GM23338 (cell line): ENCODE measurements at regions not wholly inside any gene's neighbourhood (a gene's known extent, or its start where the extent isn't known, plus 50 kb on each side); places are given as distances from the start of the nearest gene placed in this dataset.

Source experiments
- ATAC-seq: fragments of 200-7000 bp; cut with Tn5 transposase; 3 replicates; pipeline ENCODE4 v1.9.1; 2020
- DNase-seq: peaks from one replicate; pipeline ENCODE4 v3.0.0-alpha.2; 2015; ENCODE audit warnings: low spot score
- H2AFZ ChIP-seq: fragments of 200-600 bp; sonication (generic); 2 replicates; pipeline ENCODE4 v1.8.0; 2016; ENCODE audit warnings: antibody characterized with exemption, mild to moderate bottlenecking, moderate library complexity
- H3F3A ChIP-seq: fragments of 200-600 bp; sonication (generic); replicated peaks from 2 replicates; pipeline ENCODE4 v1.8.0; 2017; ENCODE audit warnings: antibody characterized with exemption, mixed run types, low read depth
- H3K27ac ChIP-seq: fragments of 200-600 bp; sonication (generic); 2 replicates; pipeline ENCODE4 v1.6.1; 2016; ENCODE audit warnings: low read depth
- H3K27me3 ChIP-seq: fragments of 200-600 bp; sonication (generic); 2 replicates; pipeline ENCODE4 v1.8.0; 2016; ENCODE audit warnings: mild to moderate bottlenecking, mixed run types, moderate library complexity; ENCODE audit not compliant: insufficient read depth
- H3K36me3 ChIP-seq: fragments of 200-600 bp; sonication (generic); 2 replicates; pipeline ENCODE4 v1.8.0; 2016; ENCODE audit warnings: mild to moderate bottlenecking; ENCODE audit not compliant: insufficient read depth
- H3K4me1 ChIP-seq: fragments of 200-600 bp; sonication (generic); 2 replicates; pipeline ENCODE4 v1.8.0; 2016; ENCODE audit warnings: mild to moderate bottlenecking, moderate library complexity; ENCODE audit not compliant: insufficient read depth
- H3K4me2 ChIP-seq: fragments of 200-600 bp; sonication (generic); 2 replicates; pipeline ENCODE4 v1.7.1; 2017; ENCODE audit warnings: mixed run types
- H3K4me3 ChIP-seq: fragments of 200-600 bp; sonication (generic); 2 replicates; pipeline ENCODE4 v1.6.1; 2016; ENCODE audit warnings: mixed run types
- H3K79me2 ChIP-seq: fragments of 200-600 bp; sonication (generic); replicated peaks from 2 replicates; pipeline ENCODE4 v1.8.0; 2017; ENCODE audit warnings: mild to moderate bottlenecking; ENCODE audit not compliant: insufficient read depth
- H3K9me2 ChIP-seq: fragments of 200-600 bp; sonication (generic); 2 replicates; pipeline ENCODE4 v1.8.0; 2017; ENCODE audit not compliant: insufficient read depth
- H4K20me1 ChIP-seq: fragments of 200-600 bp; sonication (generic); replicated peaks from 2 replicates; pipeline ENCODE4 v1.8.0; 2017; ENCODE audit warnings: mild to moderate bottlenecking; ENCODE audit not compliant: insufficient read depth
- H3K27ac Mint-ChIP-seq: 2 replicates; pipeline ENCODE4 v1.8.0; 2020; ENCODE audit warnings: inconsistent platforms, mild to moderate bottlenecking, moderate library complexity, mixed read lengths
- H3K27me3 Mint-ChIP-seq: 3 replicates; pipeline ENCODE4 v1.8.0; 2022; ENCODE audit warnings: low read depth, mild to moderate bottlenecking, moderate library complexity, mixed read lengths, inconsistent platforms; ENCODE audit not compliant: insufficient read depth, poor library complexity
- H3K36me3 Mint-ChIP-seq: 3 replicates; pipeline ENCODE4 v1.8.0; 2021; ENCODE audit warnings: low read depth, mild to moderate bottlenecking, inconsistent platforms, moderate library complexity, mixed read lengths
- H3K4me1 Mint-ChIP-seq: 3 replicates; pipeline ENCODE4 v1.8.0; 2020; ENCODE audit warnings: mild to moderate bottlenecking, inconsistent platforms, mixed read lengths
- H3K4me3 Mint-ChIP-seq: 3 replicates; pipeline ENCODE4 v1.8.0; 2021; ENCODE audit warnings: moderate library complexity, mild to moderate bottlenecking, inconsistent platforms, mixed read lengths
- H3K9me3 Mint-ChIP-seq: 3 replicates; pipeline ENCODE4 v1.8.0; 2020; ENCODE audit warnings: moderate library complexity, mild to moderate bottlenecking, inconsistent platforms, mixed read lengths
- CREB1 ChIP-seq: fragments of 250-450 bp; sonication (Bioruptor Pico); IDR thresholded peaks from 2 replicates; pipeline ENCODE4 v1.5.0; 2020; ENCODE audit warnings: low read depth, mild to moderate bottlenecking, moderate library complexity
- EZH2 ChIP-seq: fragments of 200-600 bp; sonication (generic); IDR thresholded peaks from one replicate; pipeline ENCODE4 v1.8.0; 2017; ENCODE audit warnings: antibody characterized with exemption, mild to moderate bottlenecking, low read depth; ENCODE audit not compliant: unreplicated experiment
- EZH2phosphoT487 ChIP-seq: fragments of 200-600 bp; sonication (generic); IDR thresholded peaks from one replicate; pipeline ENCODE4 v1.8.1; 2018; ENCODE audit warnings: antibody characterized with exemption; ENCODE audit not compliant: unreplicated experiment
- JUNB ChIP-seq: IDR thresholded peaks from one replicate; pipeline ENCODE4 v1.6.1; 2016; ENCODE audit warnings: antibody characterized with exemption; ENCODE audit not compliant: unreplicated experiment
- NANOG ChIP-seq: IDR thresholded peaks from 2 replicates; pipeline ENCODE4 v1.6.1; 2016; ENCODE audit warnings: antibody characterized with exemption, borderline replicate concordance
- POLR2AphosphoS5 ChIP-seq: IDR thresholded peaks from 2 replicates; pipeline ENCODE4 v1.6.1; 2016; ENCODE audit warnings: antibody characterized with exemption, low read depth
- STAT1 ChIP-seq: IDR thresholded peaks from one replicate; pipeline ENCODE4 v1.6.1; 2016; ENCODE audit warnings: antibody characterized with exemption; ENCODE audit not compliant: unreplicated experiment
- ZNF114 ChIP-seq: fragments of 250-450 bp; sonication (Bioruptor Pico); IDR thresholded peaks from 2 replicates; pipeline ENCODE4 v1.5.0; 2020; ENCODE audit warnings: mild to moderate bottlenecking, moderate library complexity
- ZNF331 ChIP-seq: fragments of 250-450 bp; sonication (Bioruptor Pico); IDR thresholded peaks from 2 replicates; pipeline ENCODE4 v1.5.0; 2020; ENCODE audit warnings: low read depth, mild to moderate bottlenecking, moderate library complexity
- TF ChIP-seq, protein P1 (sequence below): fragments of 250-450 bp; sonication (Bioruptor Pico); IDR thresholded peaks from 2 replicates; pipeline ENCODE4 v1.5.0; 2020; ENCODE audit warnings: mild to moderate bottlenecking, moderate library complexity
- TF ChIP-seq, protein P2 (sequence below), 2 experiments: fragments of 200-600 bp in 1 of 2; sonication (generic) in 1 of 2; conservative IDR thresholded peaks; 2 replicates each; pipeline versions ENCODE4 v1.5.1 to v1.6.1; 2016 to 2017; ENCODE audit warnings: antibody characterized with exemption in 2 of 2, low read depth in 2 of 2, mild to moderate bottlenecking in 2 of 2, moderate library complexity in 1 of 2
- TF ChIP-seq, protein P3 (sequence below): IDR thresholded peaks from one replicate; pipeline ENCODE4 v1.6.1; 2018; ENCODE audit warnings: antibody characterized with exemption; ENCODE audit not compliant: unreplicated experiment
- TF ChIP-seq, protein P4 (sequence below): IDR thresholded peaks from 2 replicates; pipeline ENCODE4 v1.6.1; 2016; ENCODE audit warnings: antibody characterized with exemption

DNA sequence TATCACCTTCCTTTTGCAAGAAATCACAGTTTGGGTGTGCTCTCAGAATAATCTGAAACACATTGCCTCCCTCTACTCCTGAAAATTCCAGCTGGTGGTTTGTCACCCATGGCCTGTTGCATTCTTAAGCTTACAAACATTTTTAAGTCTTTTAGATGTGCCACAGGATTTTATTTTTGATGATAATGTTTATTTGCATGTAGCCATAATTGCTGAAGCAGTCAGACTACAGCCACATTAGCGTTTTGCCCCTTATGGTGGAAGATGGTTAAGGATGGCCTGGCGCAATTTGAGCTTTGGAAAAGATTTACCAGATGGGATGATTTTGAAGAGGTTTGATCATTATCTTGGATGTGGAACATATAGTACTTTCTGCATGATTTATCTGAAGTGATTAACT lies 439.5 kb downstream of the MEIS1 start:
- no peaks in the 10 kb centered on the region for H3K36me3 ChIP-seq
- TF ChIP-seq ZNF114 (CRISPR knock-in tag) (no peak), JUNB (no peak), ZNF331 (CRISPR knock-in tag) (no peak), CREB1 (CRISPR knock-in tag) (no peak), POLR2AphosphoS5 (no peak), EZH2phosphoT487 (no peak), NANOG (no peak), STAT1 (no peak), EZH2 (no peak)
- TF ChIP-seq, protein P1, sequence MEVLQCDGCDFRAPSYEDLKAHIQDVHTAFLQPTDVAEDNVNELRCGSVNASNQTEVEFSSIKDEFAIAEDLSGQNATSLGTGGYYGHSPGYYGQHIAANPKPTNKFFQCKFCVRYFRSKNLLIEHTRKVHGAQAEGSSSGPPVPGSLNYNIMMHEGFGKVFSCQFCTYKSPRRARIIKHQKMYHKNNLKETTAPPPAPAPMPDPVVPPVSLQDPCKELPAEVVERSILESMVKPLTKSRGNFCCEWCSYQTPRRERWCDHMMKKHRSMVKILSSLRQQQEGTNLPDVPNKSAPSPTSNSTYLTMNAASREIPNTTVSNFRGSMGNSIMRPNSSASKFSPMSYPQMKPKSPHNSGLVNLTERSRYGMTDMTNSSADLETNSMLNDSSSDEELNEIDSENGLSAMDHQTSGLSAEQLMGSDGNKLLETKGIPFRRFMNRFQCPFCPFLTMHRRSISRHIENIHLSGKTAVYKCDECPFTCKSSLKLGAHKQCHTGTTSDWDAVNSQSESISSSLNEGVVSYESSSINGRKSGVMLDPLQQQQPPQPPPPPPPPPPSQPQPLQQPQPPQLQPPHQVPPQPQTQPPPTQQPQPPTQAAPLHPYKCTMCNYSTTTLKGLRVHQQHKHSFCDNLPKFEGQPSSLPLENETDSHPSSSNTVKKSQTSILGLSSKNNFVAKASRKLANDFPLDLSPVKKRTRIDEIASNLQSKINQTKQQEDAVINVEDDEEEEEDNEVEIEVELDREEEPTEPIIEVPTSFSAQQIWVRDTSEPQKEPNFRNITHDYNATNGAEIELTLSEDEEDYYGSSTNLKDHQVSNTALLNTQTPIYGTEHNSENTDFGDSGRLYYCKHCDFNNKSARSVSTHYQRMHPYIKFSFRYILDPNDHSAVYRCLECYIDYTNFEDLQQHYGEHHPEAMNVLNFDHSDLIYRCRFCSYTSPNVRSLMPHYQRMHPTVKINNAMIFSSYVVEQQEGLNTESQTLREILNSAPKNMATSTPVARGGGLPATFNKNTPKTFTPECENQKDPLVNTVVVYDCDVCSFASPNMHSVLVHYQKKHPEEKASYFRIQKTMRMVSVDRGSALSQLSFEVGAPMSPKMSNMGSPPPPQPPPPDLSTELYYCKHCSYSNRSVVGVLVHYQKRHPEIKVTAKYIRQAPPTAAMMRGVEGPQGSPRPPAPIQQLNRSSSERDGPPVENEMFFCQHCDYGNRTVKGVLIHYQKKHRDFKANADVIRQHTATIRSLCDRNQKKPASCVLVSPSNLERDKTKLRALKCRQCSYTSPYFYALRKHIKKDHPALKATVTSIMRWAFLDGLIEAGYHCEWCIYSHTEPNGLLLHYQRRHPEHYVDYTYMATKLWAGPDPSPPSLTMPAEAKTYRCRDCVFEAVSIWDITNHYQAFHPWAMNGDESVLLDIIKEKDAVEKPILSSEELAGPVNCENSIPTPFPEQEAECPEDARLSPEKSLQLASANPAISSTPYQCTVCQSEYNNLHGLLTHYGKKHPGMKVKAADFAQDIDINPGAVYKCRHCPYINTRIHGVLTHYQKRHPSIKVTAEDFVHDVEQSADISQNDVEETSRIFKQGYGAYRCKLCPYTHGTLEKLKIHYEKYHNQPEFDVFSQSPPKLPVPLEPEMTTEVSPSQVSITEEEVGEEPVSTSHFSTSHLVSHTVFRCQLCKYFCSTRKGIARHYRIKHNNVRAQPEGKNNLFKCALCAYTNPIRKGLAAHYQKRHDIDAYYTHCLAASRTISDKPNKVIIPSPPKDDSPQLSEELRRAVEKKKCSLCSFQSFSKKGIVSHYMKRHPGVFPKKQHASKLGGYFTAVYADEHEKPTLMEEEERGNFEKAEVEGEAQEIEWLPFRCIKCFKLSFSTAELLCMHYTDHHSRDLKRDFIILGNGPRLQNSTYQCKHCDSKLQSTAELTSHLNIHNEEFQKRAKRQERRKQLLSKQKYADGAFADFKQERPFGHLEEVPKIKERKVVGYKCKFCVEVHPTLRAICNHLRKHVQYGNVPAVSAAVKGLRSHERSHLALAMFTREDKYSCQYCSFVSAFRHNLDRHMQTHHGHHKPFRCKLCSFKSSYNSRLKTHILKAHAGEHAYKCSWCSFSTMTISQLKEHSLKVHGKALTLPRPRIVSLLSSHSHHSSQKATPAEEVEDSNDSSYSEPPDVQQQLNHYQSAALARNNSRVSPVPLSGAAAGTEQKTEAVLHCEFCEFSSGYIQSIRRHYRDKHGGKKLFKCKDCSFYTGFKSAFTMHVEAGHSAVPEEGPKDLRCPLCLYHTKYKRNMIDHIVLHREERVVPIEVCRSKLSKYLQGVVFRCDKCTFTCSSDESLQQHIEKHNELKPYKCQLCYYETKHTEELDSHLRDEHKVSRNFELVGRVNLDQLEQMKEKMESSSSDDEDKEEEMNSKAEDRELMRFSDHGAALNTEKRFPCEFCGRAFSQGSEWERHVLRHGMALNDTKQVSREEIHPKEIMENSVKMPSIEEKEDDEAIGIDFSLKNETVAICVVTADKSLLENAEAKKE (CRISPR knock-in tag), result no peak
- TF ChIP-seq, protein P2, sequence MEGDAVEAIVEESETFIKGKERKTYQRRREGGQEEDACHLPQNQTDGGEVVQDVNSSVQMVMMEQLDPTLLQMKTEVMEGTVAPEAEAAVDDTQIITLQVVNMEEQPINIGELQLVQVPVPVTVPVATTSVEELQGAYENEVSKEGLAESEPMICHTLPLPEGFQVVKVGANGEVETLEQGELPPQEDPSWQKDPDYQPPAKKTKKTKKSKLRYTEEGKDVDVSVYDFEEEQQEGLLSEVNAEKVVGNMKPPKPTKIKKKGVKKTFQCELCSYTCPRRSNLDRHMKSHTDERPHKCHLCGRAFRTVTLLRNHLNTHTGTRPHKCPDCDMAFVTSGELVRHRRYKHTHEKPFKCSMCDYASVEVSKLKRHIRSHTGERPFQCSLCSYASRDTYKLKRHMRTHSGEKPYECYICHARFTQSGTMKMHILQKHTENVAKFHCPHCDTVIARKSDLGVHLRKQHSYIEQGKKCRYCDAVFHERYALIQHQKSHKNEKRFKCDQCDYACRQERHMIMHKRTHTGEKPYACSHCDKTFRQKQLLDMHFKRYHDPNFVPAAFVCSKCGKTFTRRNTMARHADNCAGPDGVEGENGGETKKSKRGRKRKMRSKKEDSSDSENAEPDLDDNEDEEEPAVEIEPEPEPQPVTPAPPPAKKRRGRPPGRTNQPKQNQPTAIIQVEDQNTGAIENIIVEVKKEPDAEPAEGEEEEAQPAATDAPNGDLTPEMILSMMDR (conservative IDR thresholded peaks at IDR 0.05; ENCODE audit: low read depth in 2 of 2), result no peak
- TF ChIP-seq, protein P3, sequence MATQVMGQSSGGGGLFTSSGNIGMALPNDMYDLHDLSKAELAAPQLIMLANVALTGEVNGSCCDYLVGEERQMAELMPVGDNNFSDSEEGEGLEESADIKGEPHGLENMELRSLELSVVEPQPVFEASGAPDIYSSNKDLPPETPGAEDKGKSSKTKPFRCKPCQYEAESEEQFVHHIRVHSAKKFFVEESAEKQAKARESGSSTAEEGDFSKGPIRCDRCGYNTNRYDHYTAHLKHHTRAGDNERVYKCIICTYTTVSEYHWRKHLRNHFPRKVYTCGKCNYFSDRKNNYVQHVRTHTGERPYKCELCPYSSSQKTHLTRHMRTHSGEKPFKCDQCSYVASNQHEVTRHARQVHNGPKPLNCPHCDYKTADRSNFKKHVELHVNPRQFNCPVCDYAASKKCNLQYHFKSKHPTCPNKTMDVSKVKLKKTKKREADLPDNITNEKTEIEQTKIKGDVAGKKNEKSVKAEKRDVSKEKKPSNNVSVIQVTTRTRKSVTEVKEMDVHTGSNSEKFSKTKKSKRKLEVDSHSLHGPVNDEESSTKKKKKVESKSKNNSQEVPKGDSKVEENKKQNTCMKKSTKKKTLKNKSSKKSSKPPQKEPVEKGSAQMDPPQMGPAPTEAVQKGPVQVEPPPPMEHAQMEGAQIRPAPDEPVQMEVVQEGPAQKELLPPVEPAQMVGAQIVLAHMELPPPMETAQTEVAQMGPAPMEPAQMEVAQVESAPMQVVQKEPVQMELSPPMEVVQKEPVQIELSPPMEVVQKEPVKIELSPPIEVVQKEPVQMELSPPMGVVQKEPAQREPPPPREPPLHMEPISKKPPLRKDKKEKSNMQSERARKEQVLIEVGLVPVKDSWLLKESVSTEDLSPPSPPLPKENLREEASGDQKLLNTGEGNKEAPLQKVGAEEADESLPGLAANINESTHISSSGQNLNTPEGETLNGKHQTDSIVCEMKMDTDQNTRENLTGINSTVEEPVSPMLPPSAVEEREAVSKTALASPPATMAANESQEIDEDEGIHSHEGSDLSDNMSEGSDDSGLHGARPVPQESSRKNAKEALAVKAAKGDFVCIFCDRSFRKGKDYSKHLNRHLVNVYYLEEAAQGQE, result no peak
- TF ChIP-seq, protein P4, sequence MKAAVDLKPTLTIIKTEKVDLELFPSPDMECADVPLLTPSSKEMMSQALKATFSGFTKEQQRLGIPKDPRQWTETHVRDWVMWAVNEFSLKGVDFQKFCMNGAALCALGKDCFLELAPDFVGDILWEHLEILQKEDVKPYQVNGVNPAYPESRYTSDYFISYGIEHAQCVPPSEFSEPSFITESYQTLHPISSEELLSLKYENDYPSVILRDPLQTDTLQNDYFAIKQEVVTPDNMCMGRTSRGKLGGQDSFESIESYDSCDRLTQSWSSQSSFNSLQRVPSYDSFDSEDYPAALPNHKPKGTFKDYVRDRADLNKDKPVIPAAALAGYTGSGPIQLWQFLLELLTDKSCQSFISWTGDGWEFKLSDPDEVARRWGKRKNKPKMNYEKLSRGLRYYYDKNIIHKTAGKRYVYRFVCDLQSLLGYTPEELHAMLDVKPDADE, result no peak
- Mint-ChIP-seq H3K27ac (no peak overlapping the region), H3K4me1 (no peaks in the 10 kb centered on the region), H3K4me3 (no peak overlapping the region), H3K9me3 (no peaks in the 10 kb centered on the region; the same call in 2 of the 3 replicates), H3K27me3 (no peaks in the 10 kb centered on the region), H3K36me3 (no peaks in the 10 kb centered on the region)
- ATAC-seq (no peak), DNase-seq (no peak)
- no peaks in the 10 kb centered on the region for H3K9me2 ChIP-seq
- no peak overlapping the region for H3K4me3 ChIP-seq
- H3K27me3 ChIP-seq, result no peaks in the 10 kb centered on the region
- no peak overlapping the region for H3K4me2 ChIP-seq
- no peaks in the 10 kb centered on the region for H3F3A ChIP-seq
- no peak overlapping the region for H2AFZ ChIP-seq
- no peaks in the 10 kb centered on the region for H4K20me1 ChIP-seq
- H3K27ac ChIP-seq, result no peak overlapping the region
- H3K79me2 ChIP-seq, result no peaks in the 10 kb centered on the region
- no peaks in the 10 kb centered on the region for H3K4me1 ChIP-seq
